Stomach (tissue), 8 donors: ENCODE measurements at regions not wholly inside any gene's neighbourhood (a gene's known extent, or its start where the extent isn't known, plus 50 kb on each side); places are given as distances from the start of the nearest gene placed in this dataset.

ENCODE experiments used
- DNase-seq, 2 donors: peaks; one replicate each; pipeline versions ENCODE4 v3.0.0 to v3.0.0-alpha.2; 2013 to 2019
- H3K27ac ChIP-seq, 5 donors: fragments of 200-600 bp in 4 of 5; sonication (generic) in 4 of 5; one replicate each; pipeline ENCODE4 v1.5.1; 2013 to 2019; ENCODE audit warnings: mild to moderate bottlenecking in 1 of 5, moderate library complexity in 1 of 5
- H3K27me3 ChIP-seq, 3 donors: fragments of 200-600 bp; sonication (generic); one replicate each; pipeline ENCODE4 v1.5.1; 2017 to 2019; ENCODE audit warnings: mixed run types in 1 of 3
- H3K36me3 ChIP-seq, 4 donors: fragments of 200-600 bp; sonication (generic); 1 replicate in 3 of 4; 2 replicates in 1 of 4; pipeline ENCODE4 v1.5.1; 2016 to 2019
- H3K4me1 ChIP-seq, 4 donors: fragments of 200-600 bp; sonication (generic); one replicate each; pipeline ENCODE4 v1.5.1; 2016 to 2019
- H3K4me3 ChIP-seq, 4 donors: fragments of 200-600 bp; sonication (generic) in 3 of 4; one replicate each; pipeline ENCODE4 v1.5.1; 2016 to 2019; ENCODE audit warnings: mild to moderate bottlenecking in 1 of 4
- H3K9me3 ChIP-seq, 4 donors: fragments of 200-600 bp; sonication (generic); one replicate each; pipeline ENCODE4 v1.5.1; 2016 to 2019
- CTCF ChIP-seq, 7 experiments: fragments of 450-650 bp in 4 of 7; fragments of 200-600 bp in 3 of 7; sonication (generic) in 3 of 7; IDR thresholded peaks; one replicate each; pipeline ENCODE4 v1.5.1; 2016 to 2019; ENCODE audit warnings: antibody characterized with exemption in 7 of 7, control low read depth in 2 of 7, mild to moderate bottlenecking in 1 of 7
- EP300 ChIP-seq: sonication (generic); formaldehyde crosslinking; IDR thresholded peaks from one replicate; pipeline ENCODE4 v1.6.1; 2017; ENCODE audit warnings: antibody characterized with exemption
- POLR2A ChIP-seq, 4 donors: fragments of 450-650 bp; IDR thresholded peaks; one replicate each; pipeline ENCODE4 v1.6.1; 2016; ENCODE audit warnings: antibody characterized with exemption in 4 of 4, control low read depth in 2 of 4, mild to moderate bottlenecking in 1 of 4, moderate library complexity in 1 of 4
- POLR2AphosphoS5 ChIP-seq, 3 donors: sonication (generic); formaldehyde crosslinking; IDR thresholded peaks; one replicate each; pipeline ENCODE4 v1.6.1; 2016; ENCODE audit warnings: antibody characterized with exemption in 3 of 3
- WGBS, 5 donors: extraction: QIAGEN DNeasy Blood & Tissue Kit in 3 of 5; methylation state at CpG; one replicate each; pipeline versions ENCODE4 v1.1.5 to v1.1.7; 2013 to 2018; 5-methylcytosine and 5-hydroxymethylcytosine counted together
- intact Hi-C: fragments of 100-400 bp; cut with DNase I; formaldehyde crosslinking; loops from one replicate; pipeline ENCODE4 v1.15.1; 2023; ENCODE audit warnings: low total_unique reads
- donor health status: healthy with polysubstance abuse.
- donor health status: Bipolar disorder and iron deficiency.
- donor health status: healthy.

- peaks cover 0 to 3% (median 0%) of the 10 kb centered on the region in 4 donors for H3K4me1 ChIP-seq
- intact Hi-C loops, result no loop called here
- H3K27me3 ChIP-seq, result no peaks in the 10 kb centered on the region
- 94 to 96% (median 95%) methylated on average over 3 of the region's 3 CpGs for WGBS, 5 donors
- no peak for TF ChIP-seq EP300
- TF ChIP-seq CTCF (IDR thresholded peaks at IDR 0.05), result no peak
- TF ChIP-seq POLR2AphosphoS5 (IDR thresholded peaks at IDR 0.05), result no peak
- no peak for TF ChIP-seq POLR2A (IDR thresholded peaks at IDR 0.05)
- no peak overlapping the region for H3K27ac ChIP-seq
- no peak overlapping the region for H3K4me3 ChIP-seq
- DNase-seq, result no peak
- no peaks in the 10 kb centered on the region for H3K9me3 ChIP-seq
- H3K36me3 ChIP-seq, result no peaks in the 10 kb centered on the region
Observed at GRCh38 chr11:27574342-27574741, 67.8 kb upstream of the LIN7C start.

GRCh38 chr11:27573024-27573423 is 66.5 kb upstream of the LIN7C start:
- DNase-seq, result peak in 1 of 2 donors; percentile 13
- no peak overlapping the region for H3K27ac ChIP-seq
- H3K4me3 ChIP-seq, result no peak overlapping the region
- TF ChIP-seq POLR2A (IDR thresholded peaks at IDR 0.05), result no peak
- no peaks in the 10 kb centered on the region for H3K27me3 ChIP-seq
- H3K4me1 ChIP-seq, result peaks cover 0 to 3% (median 0%) of the 10 kb centered on the region in 4 donors
- intact Hi-C loops, result no loop called here
- H3K36me3 ChIP-seq, result no peaks in the 10 kb centered on the region
- H3K9me3 ChIP-seq, result no peaks in the 10 kb centered on the region

GRCh38 chr11:27571154-27571810 is 64.7 kb upstream of the LIN7C start:
- intact Hi-C loops, result no loop called here

GRCh38 chr11:27570542-27570941 is 64.0 kb upstream of the LIN7C start:
- Histone ChIP-seq H3K4me3 (no peak overlapping the region), H3K36me3 (no peaks in the 10 kb centered on the region), H3K9me3 (no peaks in the 10 kb centered on the region), H3K27me3 (no peaks in the 10 kb centered on the region), H3K4me1 (peaks cover 0 to 3% (median 0%) of the 10 kb centered on the region in 4 donors), H3K27ac (no peak overlapping the region)
- no peak for DNase-seq
- 78 to 84% (median 82%) methylated on average over 1 of the region's 1 CpG for WGBS, 5 donors
- intact Hi-C loops, result no loop called here
- TF ChIP-seq POLR2A (IDR thresholded peaks at IDR 0.05), result no peak
- TF ChIP-seq EP300, result no peak
- TF ChIP-seq CTCF (IDR thresholded peaks at IDR 0.05), result no peak
- TF ChIP-seq POLR2AphosphoS5 (IDR thresholded peaks at IDR 0.05), result no peak

More at GRCh38 chr11:27571154-27571810, 64.7 kb upstream of the LIN7C start:
- Histone ChIP-seq H3K9me3 (no peaks in the 10 kb centered on the region), H3K4me1 (peaks cover 0 to 3% (median 0%) of the 10 kb centered on the region in 4 donors), H3K4me3 (no peak overlapping the region), H3K27ac (no peak overlapping the region), H3K27me3 (no peaks in the 10 kb centered on the region), H3K36me3 (no peaks in the 10 kb centered on the region)
- WGBS, 5 donors, result 66 to 73% (median 68%) methylated on average over 5 of the region's 5 CpGs
- peak in 1 of 2 donors; percentile 60 for DNase-seq
- TF ChIP-seq POLR2A (IDR thresholded peaks at IDR 0.05), result no peak

GRCh38 chr11:27563641-27564040 is 57.1 kb upstream of the LIN7C start:
- H3K36me3 ChIP-seq, result no peaks in the 10 kb centered on the region
- no peak overlapping the region for H3K4me3 ChIP-seq
- H3K9me3 ChIP-seq, result no peaks in the 10 kb centered on the region
- H3K4me1 ChIP-seq, result no peaks in the 10 kb centered on the region
- intact Hi-C loops, result no loop called here
- H3K27me3 ChIP-seq, result no peaks in the 10 kb centered on the region
- H3K27ac ChIP-seq, result no peak overlapping the region
- no peak for DNase-seq
- TF ChIP-seq POLR2A (IDR thresholded peaks at IDR 0.05) (no peak), EP300 (no peak), POLR2AphosphoS5 (IDR thresholded peaks at IDR 0.05) (no peak), CTCF (IDR thresholded peaks at IDR 0.05) (no peak)
- WGBS, 5 donors, result 65 to 68% (median 66%) methylated on average over 3 of the region's 3 CpGs
